ENCODE measurements at regions not wholly inside any gene's neighbourhood (a gene's known extent, or its start where the extent isn't known, plus 50 kb on each side); places are given as distances from the start of the nearest gene placed in this dataset.

DNA sequence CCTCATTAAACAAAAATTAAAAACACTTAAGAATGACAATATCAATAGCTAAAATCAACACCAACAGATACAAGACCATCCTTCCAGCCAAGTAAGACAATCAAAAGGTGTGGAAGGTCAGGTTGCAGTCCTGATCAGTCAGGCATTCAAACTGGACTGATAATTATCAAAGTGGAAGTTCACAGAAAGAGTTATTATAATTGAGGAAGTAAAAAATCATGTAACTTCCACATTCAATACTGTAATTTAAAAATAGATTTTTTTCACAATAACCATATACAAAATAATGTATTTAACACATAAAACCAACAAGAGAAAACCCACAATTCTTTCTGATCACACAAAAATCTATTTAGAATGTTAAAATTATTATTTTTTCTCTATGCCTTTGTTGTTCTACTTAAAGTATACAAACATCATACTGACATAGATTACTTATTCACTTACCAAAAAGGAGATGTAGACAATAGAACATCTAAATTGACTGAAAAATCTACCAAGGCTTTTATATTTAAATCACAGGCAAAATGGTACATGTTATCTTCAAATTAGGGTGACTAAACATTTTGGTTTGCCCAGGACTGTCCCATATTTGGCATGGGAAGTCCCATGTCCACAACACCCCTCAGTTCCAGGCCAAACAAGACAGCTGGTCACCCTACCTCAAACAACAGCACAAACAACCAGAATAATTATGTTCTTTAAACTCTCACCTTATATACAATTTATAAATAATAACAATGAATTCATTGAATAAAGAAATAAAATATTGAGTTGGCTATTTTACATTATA is 142.5 kb upstream of the SLC24A2 start:
- Histone ChIP-seq H3K36me3 (ENCODE audit: control insufficient read depth in 2 of 2, extremely low read depth in 1 of 2, insufficient read depth in 2 of 2, low read length in 2 of 2) (no peaks in the 10 kb centered on the region), H3K9me3 (replicated peaks; ENCODE audit: control insufficient read depth, insufficient read depth, low read length) (no peaks in the 10 kb centered on the region), H3K4me3 (replicated peaks in 1 of 3; ENCODE audit: insufficient read depth in 1 of 3, low read depth in 1 of 3, low read length in 3 of 3) (no peak overlapping the region), H2AFZ (ENCODE audit: low read depth, low read length) (no peak overlapping the region), H3K4me1 (ENCODE audit: control insufficient read depth, extremely low read depth, insufficient read depth, low read length) (peaks cover 2% of the 10 kb centered on the region), H3K9ac (replicated peaks; ENCODE audit: extremely low read depth, insufficient read depth, low read length) (no peak overlapping the region), H4K20me1 (replicated peaks; ENCODE audit: control insufficient read depth, extremely low read depth, insufficient read depth, low read length) (no peaks in the 10 kb centered on the region), H3K9me1 (replicated peaks; ENCODE audit: control insufficient read depth, extremely low read depth, insufficient read depth, low read length) (no peaks in the 10 kb centered on the region), H3K27ac (ENCODE audit: insufficient read depth, low read depth, low read length) (no peak overlapping the region), H3K4me2 (ENCODE audit: insufficient read depth, low read length) (no peak overlapping the region), H3K27me3 (ENCODE audit: control insufficient read depth in 2 of 2, insufficient read depth in 2 of 2, low read length in 2 of 2) (no peaks in the 10 kb centered on the region), H3K79me2 (ENCODE audit: control insufficient read depth, insufficient read depth, low read length) (no peaks in the 10 kb centered on the region)
- FAIRE-seq, result no peak
- ChIA-PET POLR2A (no interaction called here), CTCF (no interaction called here)
- intact Hi-C loops (cut with micrococcal nuclease), result no loop called here
- no peak for TF ChIP-seq FOS (IDR thresholded peaks at IDR 0.05; ENCODE audit: borderline replicate concordance, insufficient read depth, low read length)
- no peak for TF ChIP-seq GATA2 (IDR thresholded peaks at IDR 0.05; ENCODE audit: insufficient read depth, insufficient read length, low read depth, low read length)
- TF ChIP-seq MYC (IDR thresholded peaks at IDR 0.05; ENCODE audit: low read depth, low read length), result no peak
- no peak for TF ChIP-seq JUN (IDR thresholded peaks at IDR 0.05; ENCODE audit: borderline replicate concordance, insufficient read depth, insufficient read length, low read depth)
- TF ChIP-seq EZH2 (IDR thresholded peaks at IDR 0.05; ENCODE audit: borderline replicate concordance, low read depth, low read length, severe bottlenecking), result no peak
- TF ChIP-seq, protein P1, sequence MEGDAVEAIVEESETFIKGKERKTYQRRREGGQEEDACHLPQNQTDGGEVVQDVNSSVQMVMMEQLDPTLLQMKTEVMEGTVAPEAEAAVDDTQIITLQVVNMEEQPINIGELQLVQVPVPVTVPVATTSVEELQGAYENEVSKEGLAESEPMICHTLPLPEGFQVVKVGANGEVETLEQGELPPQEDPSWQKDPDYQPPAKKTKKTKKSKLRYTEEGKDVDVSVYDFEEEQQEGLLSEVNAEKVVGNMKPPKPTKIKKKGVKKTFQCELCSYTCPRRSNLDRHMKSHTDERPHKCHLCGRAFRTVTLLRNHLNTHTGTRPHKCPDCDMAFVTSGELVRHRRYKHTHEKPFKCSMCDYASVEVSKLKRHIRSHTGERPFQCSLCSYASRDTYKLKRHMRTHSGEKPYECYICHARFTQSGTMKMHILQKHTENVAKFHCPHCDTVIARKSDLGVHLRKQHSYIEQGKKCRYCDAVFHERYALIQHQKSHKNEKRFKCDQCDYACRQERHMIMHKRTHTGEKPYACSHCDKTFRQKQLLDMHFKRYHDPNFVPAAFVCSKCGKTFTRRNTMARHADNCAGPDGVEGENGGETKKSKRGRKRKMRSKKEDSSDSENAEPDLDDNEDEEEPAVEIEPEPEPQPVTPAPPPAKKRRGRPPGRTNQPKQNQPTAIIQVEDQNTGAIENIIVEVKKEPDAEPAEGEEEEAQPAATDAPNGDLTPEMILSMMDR (IDR thresholded peaks at IDR 0.05; ENCODE audit: extremely low read depth in 1 of 2, insufficient read depth in 1 of 2, low read depth in 1 of 2, low read length in 2 of 2), result no peak
- TF ChIP-seq MAX (IDR thresholded peaks at IDR 0.05; ENCODE audit: insufficient read depth, insufficient read length), result no peak
- TF ChIP-seq POLR2AphosphoS5 (IDR thresholded peaks at IDR 0.05; ENCODE audit: insufficient read depth, low read depth, low read length), result no peak
- TF ChIP-seq POLR2A (IDR thresholded peaks at IDR 0.05; ENCODE audit: low read depth, low read length), result no peak
- BruUV-seq (replicated peaks), result no TSS peak
- DNase-seq (ENCODE audit: low read depth, low spot score), result no peak
- dilution Hi-C loops (cut with MboI; ENCODE audit: extremely low pct_ligation_motif_present, low sequenced_read_pairs), result no loop called here

Data from endothelial cell of umbilical vein (primary cell).